ENCODE measurements at regions not wholly inside any gene's neighbourhood (a gene's known extent, or its start where the extent isn't known, plus 50 kb on each side); places are given as distances from the start of the nearest gene placed in this dataset.

- TF ChIP-seq, protein P1, sequence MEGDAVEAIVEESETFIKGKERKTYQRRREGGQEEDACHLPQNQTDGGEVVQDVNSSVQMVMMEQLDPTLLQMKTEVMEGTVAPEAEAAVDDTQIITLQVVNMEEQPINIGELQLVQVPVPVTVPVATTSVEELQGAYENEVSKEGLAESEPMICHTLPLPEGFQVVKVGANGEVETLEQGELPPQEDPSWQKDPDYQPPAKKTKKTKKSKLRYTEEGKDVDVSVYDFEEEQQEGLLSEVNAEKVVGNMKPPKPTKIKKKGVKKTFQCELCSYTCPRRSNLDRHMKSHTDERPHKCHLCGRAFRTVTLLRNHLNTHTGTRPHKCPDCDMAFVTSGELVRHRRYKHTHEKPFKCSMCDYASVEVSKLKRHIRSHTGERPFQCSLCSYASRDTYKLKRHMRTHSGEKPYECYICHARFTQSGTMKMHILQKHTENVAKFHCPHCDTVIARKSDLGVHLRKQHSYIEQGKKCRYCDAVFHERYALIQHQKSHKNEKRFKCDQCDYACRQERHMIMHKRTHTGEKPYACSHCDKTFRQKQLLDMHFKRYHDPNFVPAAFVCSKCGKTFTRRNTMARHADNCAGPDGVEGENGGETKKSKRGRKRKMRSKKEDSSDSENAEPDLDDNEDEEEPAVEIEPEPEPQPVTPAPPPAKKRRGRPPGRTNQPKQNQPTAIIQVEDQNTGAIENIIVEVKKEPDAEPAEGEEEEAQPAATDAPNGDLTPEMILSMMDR (IDR thresholded peaks at IDR 0.05; ENCODE audit: low read depth, low read length, poor library complexity, severe bottlenecking): no peak
- no peak for TF ChIP-seq EZH2phosphoT487 (IDR thresholded peaks at IDR 0.05; ENCODE audit: borderline replicate concordance, low read length)
These were observed 207.7 kb downstream of the PTN start for GRCh38 chr7:137135654-137136350.

Data from DOHH2 (cell line).